NCI-H2107 treated with DMSO at 0.1 percent for 48 hours (cell line): ENCODE measurements at regions not wholly inside any gene's neighbourhood (a gene's known extent, or its start where the extent isn't known, plus 50 kb on each side); places are given as distances from the start of the nearest gene placed in this dataset.
A peak's percentile ranks its signal among the peaks of the same experiment; 100 is the strongest.

Experiments
- DNase-seq: peaks from one replicate; lab custom pipeline; 2025; ENCODE audit not compliant: unreplicated experiment; lab: John Stamatoyannopoulos, UW

- DNase-seq = no peak
Observed at GRCh38 chr14:61193476-61193875, 87.7 kb downstream of the TMEM30B start.

GRCh38 chr14:61192989-61193388 lies 88.1 kb downstream of the TMEM30B start:
- DNase-seq = peak; percentile 95

- no peak for DNase-seq
Observed at GRCh38 chr14:61191733-61192132, 89.4 kb downstream of the TMEM30B start.

- no peak for DNase-seq
Observed at GRCh38 chr14:61190341-61190740, 90.8 kb downstream of the TMEM30B start.

- DNase-seq = no peak
Observed at GRCh38 chr14:61188978-61189808, 91.9 kb downstream of the TMEM30B start.

- DNase-seq = no peak
Observed at GRCh38 chr14:61188196-61188595, 92.9 kb downstream of the TMEM30B start.

GRCh38 chr14:61187196-61187905 lies 93.8 kb downstream of the TMEM30B start:
- no peak for DNase-seq

- no peak for DNase-seq
Observed at GRCh38 chr14:61186341-61187195, 94.6 kb downstream of the TMEM30B start.

GRCh38 chr14:61185534-61185933 lies 95.6 kb downstream of the TMEM30B start:
- DNase-seq = no peak

- no peak for DNase-seq
Observed at GRCh38 chr14:61184112-61184511, 97.0 kb downstream of the TMEM30B start.

- DNase-seq = peak; percentile 40
Observed at GRCh38 chr14:61183196-61183885, 97.8 kb downstream of the TMEM30B start.

- no peak for DNase-seq
Observed at GRCh38 chr14:61179796-61180398, 101.2 kb downstream of the TMEM30B start.

GRCh38 chr14:61179061-61179690 lies 102.0 kb downstream of the TMEM30B start:
- no peak for DNase-seq

GRCh38 chr14:61178226-61179060 lies 102.7 kb downstream of the TMEM30B start:
- no peak for DNase-seq

GRCh38 chr14:61177279-61178225 lies 103.6 kb downstream of the TMEM30B start:
- no peak for DNase-seq

GRCh38 chr14:61176686-61177085 lies 104.5 kb downstream of the TMEM30B start:
- no peak for DNase-seq

GRCh38 chr14:61174987-61175386 lies 106.2 kb downstream of the TMEM30B start:
- DNase-seq = no peak

GRCh38 chr14:61174441-61174891 lies 106.7 kb downstream of the TMEM30B start:
- DNase-seq = no peak
